GM23338 (cell line): ENCODE measurements at regions not wholly inside any gene's neighbourhood (a gene's known extent, or its start where the extent isn't known, plus 50 kb on each side); places are given as distances from the start of the nearest gene placed in this dataset.

Experiments
- ATAC-seq: fragments of 200-7000 bp; cut with Tn5 transposase; 3 replicates; pipeline ENCODE4 v1.9.1; 2020
- DNase-seq: peaks from one replicate; pipeline ENCODE4 v3.0.0-alpha.2; 2015; ENCODE audit warnings: low spot score
- H2AFZ ChIP-seq: fragments of 200-600 bp; sonication (generic); 2 replicates; pipeline ENCODE4 v1.8.0; 2016; ENCODE audit warnings: antibody characterized with exemption, mild to moderate bottlenecking, moderate library complexity
- H3F3A ChIP-seq: fragments of 200-600 bp; sonication (generic); replicated peaks from 2 replicates; pipeline ENCODE4 v1.8.0; 2017; ENCODE audit warnings: antibody characterized with exemption, mixed run types, low read depth
- H3K27ac ChIP-seq: fragments of 200-600 bp; sonication (generic); 2 replicates; pipeline ENCODE4 v1.6.1; 2016; ENCODE audit warnings: low read depth
- H3K27me3 ChIP-seq: fragments of 200-600 bp; sonication (generic); 2 replicates; pipeline ENCODE4 v1.8.0; 2016; ENCODE audit warnings: mild to moderate bottlenecking, mixed run types, moderate library complexity; ENCODE audit not compliant: insufficient read depth
- H3K36me3 ChIP-seq: fragments of 200-600 bp; sonication (generic); 2 replicates; pipeline ENCODE4 v1.8.0; 2016; ENCODE audit warnings: mild to moderate bottlenecking; ENCODE audit not compliant: insufficient read depth
- H3K4me1 ChIP-seq: fragments of 200-600 bp; sonication (generic); 2 replicates; pipeline ENCODE4 v1.8.0; 2016; ENCODE audit warnings: mild to moderate bottlenecking, moderate library complexity; ENCODE audit not compliant: insufficient read depth
- H3K4me2 ChIP-seq: fragments of 200-600 bp; sonication (generic); 2 replicates; pipeline ENCODE4 v1.7.1; 2017; ENCODE audit warnings: mixed run types
- H3K4me3 ChIP-seq: fragments of 200-600 bp; sonication (generic); 2 replicates; pipeline ENCODE4 v1.6.1; 2016; ENCODE audit warnings: mixed run types
- H3K79me2 ChIP-seq: fragments of 200-600 bp; sonication (generic); replicated peaks from 2 replicates; pipeline ENCODE4 v1.8.0; 2017; ENCODE audit warnings: mild to moderate bottlenecking; ENCODE audit not compliant: insufficient read depth
- H3K9me2 ChIP-seq: fragments of 200-600 bp; sonication (generic); 2 replicates; pipeline ENCODE4 v1.8.0; 2017; ENCODE audit not compliant: insufficient read depth
- H4K20me1 ChIP-seq: fragments of 200-600 bp; sonication (generic); replicated peaks from 2 replicates; pipeline ENCODE4 v1.8.0; 2017; ENCODE audit warnings: mild to moderate bottlenecking; ENCODE audit not compliant: insufficient read depth
- H3K27ac Mint-ChIP-seq: 2 replicates; pipeline ENCODE4 v1.8.0; 2020; ENCODE audit warnings: inconsistent platforms, mild to moderate bottlenecking, moderate library complexity, mixed read lengths
- H3K27me3 Mint-ChIP-seq: 3 replicates; pipeline ENCODE4 v1.8.0; 2022; ENCODE audit warnings: low read depth, mild to moderate bottlenecking, moderate library complexity, mixed read lengths, inconsistent platforms; ENCODE audit not compliant: insufficient read depth, poor library complexity
- H3K36me3 Mint-ChIP-seq: 3 replicates; pipeline ENCODE4 v1.8.0; 2021; ENCODE audit warnings: low read depth, mild to moderate bottlenecking, inconsistent platforms, moderate library complexity, mixed read lengths
- H3K4me1 Mint-ChIP-seq: 3 replicates; pipeline ENCODE4 v1.8.0; 2020; ENCODE audit warnings: mild to moderate bottlenecking, inconsistent platforms, mixed read lengths
- H3K4me3 Mint-ChIP-seq: 3 replicates; pipeline ENCODE4 v1.8.0; 2021; ENCODE audit warnings: moderate library complexity, mild to moderate bottlenecking, inconsistent platforms, mixed read lengths
- H3K9me3 Mint-ChIP-seq: 3 replicates; pipeline ENCODE4 v1.8.0; 2020; ENCODE audit warnings: moderate library complexity, mild to moderate bottlenecking, inconsistent platforms, mixed read lengths
- CREB1 ChIP-seq: fragments of 250-450 bp; sonication (Bioruptor Pico); IDR thresholded peaks from 2 replicates; pipeline ENCODE4 v1.5.0; 2020; ENCODE audit warnings: low read depth, mild to moderate bottlenecking, moderate library complexity
- EZH2 ChIP-seq: fragments of 200-600 bp; sonication (generic); IDR thresholded peaks from one replicate; pipeline ENCODE4 v1.8.0; 2017; ENCODE audit warnings: antibody characterized with exemption, mild to moderate bottlenecking, low read depth; ENCODE audit not compliant: unreplicated experiment
- EZH2phosphoT487 ChIP-seq: fragments of 200-600 bp; sonication (generic); IDR thresholded peaks from one replicate; pipeline ENCODE4 v1.8.1; 2018; ENCODE audit warnings: antibody characterized with exemption; ENCODE audit not compliant: unreplicated experiment
- JUNB ChIP-seq: IDR thresholded peaks from one replicate; pipeline ENCODE4 v1.6.1; 2016; ENCODE audit warnings: antibody characterized with exemption; ENCODE audit not compliant: unreplicated experiment
- NANOG ChIP-seq: IDR thresholded peaks from 2 replicates; pipeline ENCODE4 v1.6.1; 2016; ENCODE audit warnings: antibody characterized with exemption, borderline replicate concordance
- POLR2AphosphoS5 ChIP-seq: IDR thresholded peaks from 2 replicates; pipeline ENCODE4 v1.6.1; 2016; ENCODE audit warnings: antibody characterized with exemption, low read depth
- STAT1 ChIP-seq: IDR thresholded peaks from one replicate; pipeline ENCODE4 v1.6.1; 2016; ENCODE audit warnings: antibody characterized with exemption; ENCODE audit not compliant: unreplicated experiment
- ZNF114 ChIP-seq: fragments of 250-450 bp; sonication (Bioruptor Pico); IDR thresholded peaks from 2 replicates; pipeline ENCODE4 v1.5.0; 2020; ENCODE audit warnings: mild to moderate bottlenecking, moderate library complexity
- ZNF331 ChIP-seq: fragments of 250-450 bp; sonication (Bioruptor Pico); IDR thresholded peaks from 2 replicates; pipeline ENCODE4 v1.5.0; 2020; ENCODE audit warnings: low read depth, mild to moderate bottlenecking, moderate library complexity
- ZNF462 ChIP-seq: fragments of 250-450 bp; sonication (Bioruptor Pico); IDR thresholded peaks from 2 replicates; pipeline ENCODE4 v1.5.0; 2020; ENCODE audit warnings: mild to moderate bottlenecking, moderate library complexity
- TF ChIP-seq, protein P1 (sequence below), 2 experiments: fragments of 200-600 bp in 1 of 2; sonication (generic) in 1 of 2; conservative IDR thresholded peaks; 2 replicates each; pipeline versions ENCODE4 v1.5.1 to v1.6.1; 2016 to 2017; ENCODE audit warnings: antibody characterized with exemption in 2 of 2, low read depth in 2 of 2, mild to moderate bottlenecking in 2 of 2, moderate library complexity in 1 of 2
- TF ChIP-seq, protein P2 (sequence below): IDR thresholded peaks from 2 replicates; pipeline ENCODE4 v1.6.1; 2016; ENCODE audit warnings: antibody characterized with exemption
- TF ChIP-seq, protein P3 (sequence below): IDR thresholded peaks from one replicate; pipeline ENCODE4 v1.6.1; 2018; ENCODE audit warnings: antibody characterized with exemption; ENCODE audit not compliant: unreplicated experiment

DNA sequence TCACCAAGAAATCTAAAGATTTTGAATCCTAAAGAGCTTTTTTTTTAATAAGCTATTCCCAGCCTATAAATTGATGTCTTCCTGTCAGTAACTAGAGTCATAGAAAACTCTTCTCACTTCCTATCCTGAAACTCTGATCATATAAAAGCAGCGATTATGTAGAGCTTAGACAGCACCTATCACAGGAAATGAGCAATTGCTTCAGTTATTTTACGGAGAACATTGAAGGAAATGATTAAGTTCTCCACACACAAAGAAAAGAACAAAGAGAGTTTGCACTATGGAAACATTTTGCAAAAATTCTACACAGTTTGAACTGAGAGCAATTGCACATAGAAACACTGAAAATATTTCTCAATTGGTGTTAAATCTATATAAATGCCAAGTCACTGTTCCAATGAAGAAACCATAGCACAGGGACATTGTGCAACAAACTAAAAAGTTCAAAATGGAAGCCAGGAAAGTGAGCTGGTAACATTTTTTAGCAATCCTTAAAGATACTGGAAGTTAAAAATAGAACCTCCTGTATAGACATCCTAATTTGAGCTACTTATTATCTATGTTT, 291.5 kb upstream of the ARHGEF26 start (continued):
- no peak for TF ChIP-seq EZH2
- TF ChIP-seq ZNF114 (CRISPR knock-in tag) = no peak
- TF ChIP-seq POLR2AphosphoS5 = no peak
- no peak for TF ChIP-seq CREB1 (CRISPR knock-in tag)

DNA sequence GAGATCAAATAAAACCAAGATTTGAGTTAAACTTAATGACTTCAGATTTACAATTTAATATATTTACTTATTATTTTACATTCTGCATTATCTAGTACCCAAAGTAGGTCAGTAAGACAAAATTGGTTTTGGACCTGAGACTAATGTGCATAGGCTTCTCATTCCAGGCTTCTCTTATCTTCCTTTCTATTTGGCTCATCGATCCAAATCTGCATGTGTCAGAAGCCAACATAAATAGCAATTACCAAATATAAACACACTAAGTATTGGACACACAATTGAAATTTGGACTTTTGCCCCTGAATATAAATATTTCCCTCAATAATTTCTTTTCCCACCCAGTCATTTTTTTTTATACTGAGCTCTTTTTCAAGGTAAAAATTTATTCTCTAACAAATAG, 290.6 kb upstream of the ARHGEF26 start:
- Histone ChIP-seq H3K27ac (no peak overlapping the region), H3K9me2 (no peaks in the 10 kb centered on the region), H2AFZ (no peak overlapping the region), H3K4me3 (no peak overlapping the region), H3F3A (no peaks in the 10 kb centered on the region), H3K4me2 (no peak overlapping the region), H3K4me1 (no peaks in the 10 kb centered on the region), H3K36me3 (no peaks in the 10 kb centered on the region), H4K20me1 (no peaks in the 10 kb centered on the region), H3K27me3 (no peaks in the 10 kb centered on the region), H3K79me2 (no peaks in the 10 kb centered on the region)
- no peak for DNase-seq
- Mint-ChIP-seq H3K4me1 (no peaks in the 10 kb centered on the region; the same call in 2 of the 3 replicates), H3K9me3 (peaks cover 33% of the 10 kb centered on the region), H3K27ac (no peak overlapping the region), H3K4me3 (no peak overlapping the region), H3K27me3 (peaks cover 2% of the 10 kb centered on the region), H3K36me3 (peaks cover 20% of the 10 kb centered on the region)
- no peak for ATAC-seq
- no peak for TF ChIP-seq ZNF331
- TF ChIP-seq JUNB = no peak
- TF ChIP-seq, protein P1, sequence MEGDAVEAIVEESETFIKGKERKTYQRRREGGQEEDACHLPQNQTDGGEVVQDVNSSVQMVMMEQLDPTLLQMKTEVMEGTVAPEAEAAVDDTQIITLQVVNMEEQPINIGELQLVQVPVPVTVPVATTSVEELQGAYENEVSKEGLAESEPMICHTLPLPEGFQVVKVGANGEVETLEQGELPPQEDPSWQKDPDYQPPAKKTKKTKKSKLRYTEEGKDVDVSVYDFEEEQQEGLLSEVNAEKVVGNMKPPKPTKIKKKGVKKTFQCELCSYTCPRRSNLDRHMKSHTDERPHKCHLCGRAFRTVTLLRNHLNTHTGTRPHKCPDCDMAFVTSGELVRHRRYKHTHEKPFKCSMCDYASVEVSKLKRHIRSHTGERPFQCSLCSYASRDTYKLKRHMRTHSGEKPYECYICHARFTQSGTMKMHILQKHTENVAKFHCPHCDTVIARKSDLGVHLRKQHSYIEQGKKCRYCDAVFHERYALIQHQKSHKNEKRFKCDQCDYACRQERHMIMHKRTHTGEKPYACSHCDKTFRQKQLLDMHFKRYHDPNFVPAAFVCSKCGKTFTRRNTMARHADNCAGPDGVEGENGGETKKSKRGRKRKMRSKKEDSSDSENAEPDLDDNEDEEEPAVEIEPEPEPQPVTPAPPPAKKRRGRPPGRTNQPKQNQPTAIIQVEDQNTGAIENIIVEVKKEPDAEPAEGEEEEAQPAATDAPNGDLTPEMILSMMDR (conservative IDR thresholded peaks at IDR 0.05; ENCODE audit: low read depth in 2 of 2) = no peak
- TF ChIP-seq, protein P2, sequence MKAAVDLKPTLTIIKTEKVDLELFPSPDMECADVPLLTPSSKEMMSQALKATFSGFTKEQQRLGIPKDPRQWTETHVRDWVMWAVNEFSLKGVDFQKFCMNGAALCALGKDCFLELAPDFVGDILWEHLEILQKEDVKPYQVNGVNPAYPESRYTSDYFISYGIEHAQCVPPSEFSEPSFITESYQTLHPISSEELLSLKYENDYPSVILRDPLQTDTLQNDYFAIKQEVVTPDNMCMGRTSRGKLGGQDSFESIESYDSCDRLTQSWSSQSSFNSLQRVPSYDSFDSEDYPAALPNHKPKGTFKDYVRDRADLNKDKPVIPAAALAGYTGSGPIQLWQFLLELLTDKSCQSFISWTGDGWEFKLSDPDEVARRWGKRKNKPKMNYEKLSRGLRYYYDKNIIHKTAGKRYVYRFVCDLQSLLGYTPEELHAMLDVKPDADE = no peak
- TF ChIP-seq STAT1 = no peak
- TF ChIP-seq ZNF462 (CRISPR knock-in tag) = no peak
- TF ChIP-seq ZNF114 (CRISPR knock-in tag) = no peak
- no peak for TF ChIP-seq EZH2phosphoT487
- TF ChIP-seq, protein P3, sequence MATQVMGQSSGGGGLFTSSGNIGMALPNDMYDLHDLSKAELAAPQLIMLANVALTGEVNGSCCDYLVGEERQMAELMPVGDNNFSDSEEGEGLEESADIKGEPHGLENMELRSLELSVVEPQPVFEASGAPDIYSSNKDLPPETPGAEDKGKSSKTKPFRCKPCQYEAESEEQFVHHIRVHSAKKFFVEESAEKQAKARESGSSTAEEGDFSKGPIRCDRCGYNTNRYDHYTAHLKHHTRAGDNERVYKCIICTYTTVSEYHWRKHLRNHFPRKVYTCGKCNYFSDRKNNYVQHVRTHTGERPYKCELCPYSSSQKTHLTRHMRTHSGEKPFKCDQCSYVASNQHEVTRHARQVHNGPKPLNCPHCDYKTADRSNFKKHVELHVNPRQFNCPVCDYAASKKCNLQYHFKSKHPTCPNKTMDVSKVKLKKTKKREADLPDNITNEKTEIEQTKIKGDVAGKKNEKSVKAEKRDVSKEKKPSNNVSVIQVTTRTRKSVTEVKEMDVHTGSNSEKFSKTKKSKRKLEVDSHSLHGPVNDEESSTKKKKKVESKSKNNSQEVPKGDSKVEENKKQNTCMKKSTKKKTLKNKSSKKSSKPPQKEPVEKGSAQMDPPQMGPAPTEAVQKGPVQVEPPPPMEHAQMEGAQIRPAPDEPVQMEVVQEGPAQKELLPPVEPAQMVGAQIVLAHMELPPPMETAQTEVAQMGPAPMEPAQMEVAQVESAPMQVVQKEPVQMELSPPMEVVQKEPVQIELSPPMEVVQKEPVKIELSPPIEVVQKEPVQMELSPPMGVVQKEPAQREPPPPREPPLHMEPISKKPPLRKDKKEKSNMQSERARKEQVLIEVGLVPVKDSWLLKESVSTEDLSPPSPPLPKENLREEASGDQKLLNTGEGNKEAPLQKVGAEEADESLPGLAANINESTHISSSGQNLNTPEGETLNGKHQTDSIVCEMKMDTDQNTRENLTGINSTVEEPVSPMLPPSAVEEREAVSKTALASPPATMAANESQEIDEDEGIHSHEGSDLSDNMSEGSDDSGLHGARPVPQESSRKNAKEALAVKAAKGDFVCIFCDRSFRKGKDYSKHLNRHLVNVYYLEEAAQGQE = no peak
- TF ChIP-seq EZH2 = no peak
- TF ChIP-seq POLR2AphosphoS5 = no peak
- no peak for TF ChIP-seq NANOG
- no peak for TF ChIP-seq CREB1 (CRISPR knock-in tag)
